GM18511 (cell line): ENCODE measurements at regions not wholly inside any gene's neighbourhood (a gene's known extent, or its start where the extent isn't known, plus 50 kb on each side); places are given as distances from the start of the nearest gene placed in this dataset.
A peak's percentile ranks its signal among the peaks of the same experiment; 100 is the strongest.

Experiments used
- ATAC-seq: cut with Tn5 transposase; IDR thresholded peaks from one replicate; pipeline ENCODE4 v1.9.1; 2021; ENCODE audit warnings: mild to moderate bottlenecking, moderate library complexity; ENCODE audit not compliant: unreplicated experiment

DNA sequence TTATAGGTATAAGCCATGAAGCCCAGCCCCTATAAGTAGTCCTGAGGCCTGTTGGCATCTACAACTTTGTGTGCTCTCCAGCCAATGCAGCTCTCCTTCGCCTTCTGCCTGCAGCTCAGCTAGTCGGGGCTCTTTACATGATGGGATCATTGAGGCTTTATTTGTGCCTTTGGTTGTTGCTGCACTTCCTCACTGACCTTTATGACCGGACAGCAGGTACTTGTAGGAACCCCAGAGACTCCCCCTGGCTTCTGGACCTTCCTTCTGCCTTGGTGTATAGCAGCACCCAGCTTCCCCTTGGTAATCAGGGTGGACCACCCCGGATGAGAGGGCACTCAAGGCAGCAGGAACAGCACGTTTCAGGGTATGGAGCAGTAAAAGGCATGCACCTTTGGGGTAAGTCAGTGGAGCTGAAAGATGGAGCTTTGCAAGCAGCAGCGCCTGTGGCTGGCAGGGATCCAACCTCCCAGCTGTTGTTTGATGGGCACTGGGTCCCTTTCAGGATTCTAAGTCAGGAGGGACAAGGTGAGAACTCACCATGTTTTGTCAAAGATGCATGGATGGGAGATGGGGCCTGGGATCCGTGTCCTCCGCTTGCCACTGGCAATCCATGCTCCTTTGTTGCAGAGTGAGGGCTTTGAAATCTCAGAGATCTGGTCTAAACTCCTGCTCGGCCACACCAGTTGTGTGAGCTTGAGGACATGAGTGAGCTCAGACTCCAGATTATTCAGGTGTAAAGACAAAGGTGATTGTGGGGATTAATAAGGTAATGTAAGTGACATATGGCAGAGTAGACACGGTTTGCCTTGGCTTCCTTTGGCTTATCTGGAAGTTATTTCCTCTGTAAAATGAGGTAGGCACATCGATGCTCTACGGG, 65.1 kb upstream of the KLF13 start:
- ATAC-seq, result no peak

DNA sequence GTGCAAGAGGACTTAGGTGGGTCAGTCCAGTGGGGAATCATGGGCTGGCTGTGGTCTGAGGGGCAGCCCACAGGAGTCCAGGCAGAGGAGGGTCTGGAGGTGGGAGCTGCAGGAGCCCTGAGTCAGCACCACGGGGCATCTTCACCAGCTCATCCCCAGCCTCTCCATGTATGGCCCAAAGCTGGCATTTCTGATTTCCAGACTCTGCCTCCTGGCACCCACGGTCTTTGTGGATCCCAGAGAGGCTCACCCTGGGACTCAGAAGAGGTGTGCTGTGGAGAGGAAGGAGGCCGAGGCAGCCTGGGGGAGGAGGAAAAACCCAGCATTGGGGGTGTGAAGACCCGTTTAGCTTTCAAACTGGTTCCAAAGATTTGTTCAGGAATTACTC, 64.5 kb upstream of the KLF13 start:
- ATAC-seq, result no peak

DNA sequence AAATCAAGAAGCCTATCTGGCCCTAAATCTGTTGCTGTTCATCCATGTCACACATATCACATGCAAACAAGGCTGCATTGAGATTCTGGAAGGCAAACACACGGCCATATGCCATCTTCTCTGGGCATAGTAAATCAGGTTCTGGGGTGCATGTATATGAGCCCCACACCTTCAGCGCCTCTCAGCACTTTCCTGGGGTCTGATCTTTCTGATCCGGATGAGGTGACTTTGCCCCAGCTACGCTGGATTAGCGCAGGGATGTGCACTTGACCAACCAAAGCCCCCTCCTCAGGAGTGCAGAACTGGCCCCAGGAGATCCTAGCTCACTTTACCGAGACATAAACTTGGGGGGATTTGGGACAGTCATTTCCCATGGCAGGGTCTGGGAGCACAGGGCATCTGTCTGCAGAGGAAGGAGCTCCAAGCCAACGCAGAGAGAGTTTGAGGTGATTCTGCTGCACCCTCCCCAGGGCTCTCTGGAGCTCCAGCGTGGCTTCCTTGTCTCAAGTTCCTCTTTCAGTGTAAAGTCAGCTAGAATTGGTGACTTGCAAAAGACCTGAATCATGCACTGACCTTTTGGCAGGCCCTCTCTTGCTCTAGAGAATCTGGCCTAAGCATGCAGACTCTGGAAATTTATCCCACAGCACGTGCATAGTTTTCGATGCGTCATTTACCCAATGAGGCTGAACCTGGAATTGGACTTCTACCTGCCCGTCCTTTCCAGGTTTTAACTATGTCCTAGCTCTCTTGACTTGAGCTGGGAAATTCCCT, 63.5 kb upstream of the KLF13 start:
- ATAC-seq, result peak; percentile 37

DNA sequence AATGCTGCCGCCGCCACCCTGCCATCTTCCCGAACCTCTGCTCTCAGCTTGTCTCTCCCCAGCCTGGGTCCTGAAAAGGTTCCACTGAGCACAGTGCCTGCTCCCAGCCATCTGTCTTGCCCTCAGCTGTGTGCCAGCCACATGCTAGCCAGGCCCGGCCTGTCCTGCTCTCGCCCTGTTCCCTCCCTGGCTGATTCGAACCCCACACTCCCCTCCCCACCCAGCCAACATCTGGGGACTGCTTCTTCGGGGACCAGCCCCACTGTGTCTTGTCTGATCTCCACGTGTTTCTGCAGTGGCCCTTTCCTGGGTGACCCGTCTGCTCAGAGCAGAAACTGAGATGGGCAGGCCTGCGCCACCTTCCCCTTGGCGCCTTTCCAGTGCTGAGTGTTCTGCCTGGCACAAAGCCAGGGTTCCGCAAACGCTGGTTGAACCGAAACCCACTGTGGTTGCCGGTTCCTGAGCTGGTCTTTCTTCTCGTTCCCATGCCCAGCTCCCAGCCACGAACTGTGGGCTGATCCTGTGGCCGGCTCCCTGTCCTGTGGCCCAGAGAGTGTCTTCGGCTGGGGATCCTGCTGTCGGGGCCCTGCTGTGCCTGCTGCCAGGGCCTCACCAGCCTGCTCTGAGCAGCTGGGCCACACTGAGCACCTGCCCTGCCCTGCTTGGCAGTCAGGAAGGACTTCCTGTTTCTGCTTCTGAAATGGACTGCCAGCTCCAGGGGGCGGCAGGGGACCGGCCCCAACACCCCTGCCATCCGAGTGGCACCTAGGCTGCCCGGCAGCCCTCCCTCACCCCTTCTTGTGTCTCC, 62.7 kb upstream of the KLF13 start:
- peak; percentile 32 for ATAC-seq

DNA sequence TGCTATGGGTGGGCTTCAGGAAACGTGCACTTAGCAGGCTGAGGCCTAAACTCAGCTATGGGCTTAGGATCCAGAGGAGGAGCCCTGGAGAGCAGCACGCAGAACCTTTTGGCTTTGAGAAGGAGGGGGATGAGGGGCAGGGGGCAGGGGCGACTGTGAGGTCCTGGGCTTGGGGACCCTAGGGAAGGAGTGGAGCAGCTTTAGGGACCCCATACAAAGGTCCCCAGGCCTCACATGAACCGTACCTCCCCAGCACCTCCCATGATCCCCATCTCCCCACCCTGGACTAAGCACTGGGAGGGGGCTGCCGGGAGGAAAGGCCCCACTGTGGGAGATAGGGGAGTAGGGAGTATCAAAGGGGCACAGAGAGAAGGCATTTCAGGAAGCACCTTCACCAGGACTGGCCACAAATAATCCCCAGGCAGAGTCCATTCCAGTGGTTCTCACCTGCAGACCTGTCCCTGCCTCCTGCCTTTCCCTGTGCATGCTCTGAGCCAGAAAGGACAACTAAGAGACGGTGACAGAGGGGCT, 62.0 kb upstream of the KLF13 start:
- ATAC-seq, result no peak

DNA sequence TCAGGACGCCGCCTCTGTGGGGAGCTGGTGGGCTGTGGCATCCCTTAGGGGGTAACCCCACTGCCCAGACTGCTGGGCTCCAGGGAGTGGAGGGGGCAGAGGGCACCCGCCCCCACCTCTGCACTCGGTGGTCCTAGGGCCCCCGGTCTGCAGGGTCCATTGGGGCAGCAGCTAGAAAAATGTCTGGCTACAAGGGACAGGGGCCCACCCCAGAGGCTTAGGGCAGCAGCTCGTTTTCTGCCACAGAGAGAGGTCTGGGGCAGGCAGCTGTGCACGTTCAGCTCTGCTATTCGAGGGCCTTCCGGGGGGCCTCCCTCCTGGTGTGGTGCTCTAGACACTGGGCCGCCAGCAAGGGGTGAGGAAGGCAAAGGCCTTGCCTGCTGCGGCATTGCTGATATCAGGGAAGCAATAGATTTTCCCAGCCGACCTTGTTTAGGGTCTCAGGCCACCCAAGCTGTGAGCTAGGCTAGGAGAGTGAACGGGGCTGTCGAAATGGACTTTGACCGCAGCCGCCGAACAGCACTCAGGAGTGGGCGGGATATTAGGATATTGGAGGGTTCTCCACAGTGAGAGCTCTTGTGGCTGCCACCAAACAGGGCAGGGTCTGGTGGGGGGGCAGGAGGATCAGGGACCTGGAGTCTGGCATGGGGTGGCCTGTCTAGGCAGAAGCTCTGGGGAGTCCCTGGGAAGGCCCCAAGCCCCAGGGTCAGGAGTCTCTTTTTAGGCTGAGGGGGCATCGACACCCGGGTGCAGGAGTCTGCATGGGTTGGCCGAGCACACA, 61.4 kb upstream of the KLF13 start:
- no peak for ATAC-seq

DNA sequence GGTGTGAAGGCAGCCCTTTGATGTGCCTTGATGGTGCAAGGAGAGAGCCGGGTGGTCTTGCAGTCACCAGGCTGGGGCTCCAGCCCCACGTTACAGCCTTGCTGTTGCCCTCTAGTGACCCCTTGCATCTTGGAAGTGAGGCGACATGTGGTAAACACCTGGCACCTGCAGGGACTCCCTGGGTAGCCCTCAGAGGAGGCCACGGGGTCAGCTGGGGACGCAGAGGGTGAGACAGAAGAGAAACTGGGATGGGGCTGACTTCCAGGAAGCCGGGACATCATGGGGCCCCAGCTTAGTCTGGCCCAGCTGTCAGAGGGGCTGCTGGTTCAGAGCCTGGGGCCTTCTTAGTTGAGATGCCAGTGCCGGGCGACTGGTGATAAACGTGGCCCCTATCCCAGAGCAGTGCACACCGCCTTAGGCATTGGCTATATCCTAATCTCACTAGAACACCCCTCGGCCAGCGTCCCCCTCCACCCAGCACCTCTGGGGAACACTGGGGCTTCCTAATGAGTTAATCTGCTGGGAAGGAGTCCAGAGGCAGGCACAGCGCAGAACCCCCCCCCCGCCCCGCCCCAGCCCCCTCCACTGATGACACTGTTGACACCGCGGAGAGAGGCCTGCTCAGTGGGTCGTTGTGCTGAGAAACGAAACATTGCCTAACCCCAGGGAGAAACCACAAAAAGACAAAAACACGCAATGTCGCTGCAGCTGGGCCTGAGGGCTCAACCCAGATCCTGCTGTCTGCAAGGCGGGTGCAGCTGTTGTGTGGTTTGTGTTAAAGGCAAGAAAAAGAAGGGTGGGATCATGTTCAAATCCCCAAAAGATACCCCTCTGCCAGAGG, 60.5 kb upstream of the KLF13 start:
- peak; percentile 73 for ATAC-seq

DNA sequence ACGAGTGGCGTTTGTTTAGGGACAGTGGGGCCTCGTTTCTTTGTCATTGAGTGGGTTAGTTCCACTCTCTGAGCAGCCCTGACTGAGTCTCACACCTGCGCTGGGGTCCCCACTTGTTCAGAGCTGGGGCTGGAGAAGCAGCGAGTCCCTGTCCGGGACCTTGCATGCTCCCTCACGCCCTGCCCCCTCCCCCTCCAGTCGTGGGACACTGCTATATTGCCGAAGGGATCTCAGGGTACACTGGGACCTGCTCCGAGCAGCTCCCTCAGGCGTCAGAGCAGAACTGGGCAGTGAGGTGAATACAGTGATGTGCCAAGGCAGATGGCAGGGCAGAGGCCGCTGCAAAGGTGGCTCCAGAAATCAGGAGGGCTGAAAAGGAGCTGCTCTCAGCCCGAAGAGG, 59.9 kb upstream of the KLF13 start:
- peak; percentile 28 for ATAC-seq

DNA sequence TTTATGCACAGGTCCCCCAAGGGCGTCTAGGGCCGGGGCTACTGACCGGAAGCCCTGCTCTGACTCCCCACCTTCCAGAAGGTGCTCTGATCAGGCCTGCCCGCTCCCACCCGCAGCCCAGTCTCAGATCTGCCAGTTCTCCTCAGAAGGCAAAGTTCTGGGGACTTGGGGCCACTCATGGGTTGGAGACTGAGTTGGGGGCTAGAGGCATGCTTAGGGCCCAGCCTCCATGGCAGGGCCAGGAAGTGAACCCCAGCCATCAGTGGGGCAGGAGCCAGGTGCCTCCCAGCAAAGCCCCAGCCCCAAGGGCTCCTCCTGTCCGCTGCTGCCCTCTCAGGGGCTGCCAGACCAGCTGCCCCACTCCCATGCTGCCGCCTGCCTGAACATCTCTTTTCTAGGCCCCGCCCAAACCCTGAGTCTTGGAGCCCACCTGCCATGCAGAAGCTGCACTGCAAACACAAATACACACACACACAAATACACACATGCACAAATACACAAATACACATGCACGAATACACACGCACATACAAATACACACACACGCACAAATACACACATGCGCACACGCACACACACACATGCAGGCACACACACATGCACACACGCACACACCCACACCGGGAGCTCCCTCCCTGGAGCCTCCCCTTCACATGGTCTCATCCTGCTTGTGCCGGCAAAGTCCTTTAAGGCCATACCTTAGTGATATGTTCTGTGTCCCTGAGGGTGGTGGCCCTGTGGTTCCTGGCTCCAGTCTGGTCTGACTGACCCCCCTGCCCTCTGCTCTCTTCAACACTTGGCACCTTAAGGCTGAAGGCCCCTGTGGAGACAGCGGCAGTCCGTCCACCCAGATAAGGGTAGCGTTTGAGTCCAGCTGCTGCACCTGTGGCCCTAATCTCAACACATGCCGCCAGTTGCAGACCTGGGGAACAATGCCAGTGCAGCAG, 59.2 kb upstream of the KLF13 start:
- ATAC-seq, result no peak

DNA sequence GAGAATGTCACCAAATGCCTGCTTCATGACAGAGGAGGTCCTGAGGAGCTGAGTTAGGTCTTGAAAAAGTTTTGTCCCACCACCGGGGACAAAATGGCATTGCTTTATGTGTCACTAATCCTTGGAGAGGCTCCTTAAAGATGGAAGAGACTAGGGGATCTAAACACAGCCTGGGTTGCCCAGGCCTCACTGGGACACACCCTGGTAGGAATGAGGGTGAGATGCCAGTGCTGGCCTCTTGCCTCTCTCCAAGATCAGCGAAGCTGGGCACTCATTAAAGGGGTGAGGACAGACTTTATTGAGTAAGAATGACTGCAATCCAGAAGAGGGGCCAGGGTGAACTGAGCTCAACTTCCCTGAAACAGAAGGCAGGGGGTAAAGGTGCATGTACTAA, 58.5 kb upstream of the KLF13 start:
- ATAC-seq, result no peak

DNA sequence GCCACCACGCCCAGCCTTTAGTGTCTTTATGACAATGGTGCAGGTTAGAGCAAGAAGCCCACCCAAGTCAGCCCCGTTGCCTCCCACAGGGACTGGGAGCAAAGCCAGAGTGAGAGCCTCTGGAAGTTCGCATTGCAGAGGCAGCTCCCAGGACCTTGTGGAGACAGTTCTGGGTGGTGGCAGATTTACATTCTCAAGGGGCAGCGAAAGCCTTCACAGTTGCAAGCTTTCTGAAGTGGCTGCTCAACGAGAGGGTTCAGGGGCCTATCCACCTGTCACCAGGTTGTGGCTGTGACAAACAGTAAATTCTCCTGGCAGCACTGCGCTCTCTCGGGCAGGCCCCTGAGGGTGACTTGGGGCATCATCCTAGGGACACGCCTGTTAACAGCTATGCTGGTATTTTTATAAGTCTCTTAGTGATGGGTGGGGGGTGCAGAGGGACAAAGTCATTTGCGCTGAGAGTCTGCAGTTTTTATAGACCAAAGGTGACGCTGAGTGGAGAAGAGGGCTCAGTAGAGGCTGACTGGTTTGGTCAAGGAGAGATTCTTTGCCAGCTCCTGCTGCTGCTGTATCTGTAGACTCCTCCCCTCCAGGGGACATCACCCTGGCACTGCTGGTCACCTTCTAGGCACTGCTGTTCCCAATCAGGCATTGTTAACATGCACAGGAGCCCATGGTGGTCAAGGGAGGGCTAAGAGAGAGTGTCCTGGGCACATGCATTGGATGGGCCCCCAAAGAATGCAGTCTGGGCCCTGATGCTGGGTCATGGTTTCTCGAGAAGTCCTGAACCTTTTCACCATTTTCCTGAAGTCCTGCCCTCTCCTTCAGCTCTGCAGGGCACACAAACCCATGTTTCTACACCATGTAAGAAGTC, 57.5 kb upstream of the KLF13 start:
- ATAC-seq, result no peak

DNA sequence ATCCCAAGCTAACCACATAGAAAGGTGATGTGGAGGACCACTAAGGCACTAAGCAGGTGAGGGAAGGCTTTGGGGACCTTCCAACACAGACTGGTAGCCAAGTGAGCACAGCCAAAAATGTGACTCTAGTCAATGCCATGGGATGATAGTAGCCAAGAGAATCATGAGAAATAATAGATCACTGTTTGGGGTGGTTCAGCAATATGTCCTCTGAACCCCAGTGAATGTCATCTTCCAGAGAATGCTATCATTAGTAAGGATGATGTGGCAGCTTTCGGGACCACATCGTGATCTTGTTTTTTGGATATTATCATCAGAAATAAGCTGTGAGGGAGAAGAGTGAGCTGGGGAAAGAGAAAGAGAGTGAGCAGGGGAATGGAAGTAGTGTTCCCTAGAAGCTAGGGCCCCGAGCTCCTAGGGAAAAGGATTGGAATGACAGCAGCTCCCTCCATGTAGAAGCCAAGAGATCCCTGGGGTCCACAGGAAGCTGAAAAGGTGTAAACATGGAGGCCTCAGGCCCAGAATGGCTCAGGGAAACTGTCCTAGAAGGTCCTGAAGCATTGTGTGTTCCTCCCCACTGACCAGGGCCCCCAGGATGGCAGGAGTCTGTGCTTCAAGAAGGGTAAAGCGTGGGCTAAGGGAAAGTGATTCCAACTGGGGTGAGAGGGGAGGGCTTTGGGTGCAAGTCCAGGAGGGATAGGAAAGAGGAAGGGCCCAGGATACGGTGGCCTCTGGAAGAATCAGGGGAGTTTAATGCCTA, 56.6 kb upstream of the KLF13 start:
- ATAC-seq, result no peak

DNA sequence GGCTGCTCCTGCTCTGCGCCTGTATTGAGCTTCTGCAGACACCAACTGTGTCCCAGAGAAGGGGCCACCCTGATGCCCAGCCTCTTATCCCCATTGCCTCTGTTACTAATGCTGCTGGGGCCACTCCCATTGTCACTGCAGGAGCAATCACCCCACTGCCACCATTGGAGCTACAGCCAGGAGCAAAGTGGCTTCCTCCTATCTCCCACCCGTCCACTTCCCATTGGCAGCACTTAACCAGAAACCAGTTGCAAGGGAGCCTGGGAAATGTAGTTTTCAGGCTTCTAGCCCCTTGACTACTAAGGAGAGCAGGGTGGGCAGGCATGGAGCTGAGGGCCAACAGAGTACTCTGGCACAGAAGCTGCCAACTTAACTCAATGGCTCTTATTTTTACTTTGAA, 55.9 kb upstream of the KLF13 start:
- ATAC-seq, result no peak

DNA sequence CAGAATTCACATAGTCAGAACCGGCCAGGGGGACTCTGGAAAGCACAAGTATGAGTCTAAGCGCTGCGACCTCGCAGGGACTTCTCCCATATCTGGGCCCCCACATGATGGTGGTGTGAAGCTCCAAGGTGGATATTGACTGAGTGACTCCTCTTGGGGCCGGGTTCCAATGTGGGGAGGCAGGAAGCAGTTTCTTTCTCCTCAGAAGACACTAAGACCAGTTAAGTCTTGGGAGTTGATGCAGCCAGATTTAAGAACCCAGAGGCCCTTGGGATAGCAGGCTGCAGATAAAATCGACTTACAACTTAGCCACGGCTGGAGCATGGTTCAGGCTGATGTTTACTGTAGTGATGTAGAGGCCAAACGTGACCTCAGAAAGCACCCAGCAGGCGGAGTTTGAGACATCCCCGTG, 55.4 kb upstream of the KLF13 start:
- no peak for ATAC-seq

DNA sequence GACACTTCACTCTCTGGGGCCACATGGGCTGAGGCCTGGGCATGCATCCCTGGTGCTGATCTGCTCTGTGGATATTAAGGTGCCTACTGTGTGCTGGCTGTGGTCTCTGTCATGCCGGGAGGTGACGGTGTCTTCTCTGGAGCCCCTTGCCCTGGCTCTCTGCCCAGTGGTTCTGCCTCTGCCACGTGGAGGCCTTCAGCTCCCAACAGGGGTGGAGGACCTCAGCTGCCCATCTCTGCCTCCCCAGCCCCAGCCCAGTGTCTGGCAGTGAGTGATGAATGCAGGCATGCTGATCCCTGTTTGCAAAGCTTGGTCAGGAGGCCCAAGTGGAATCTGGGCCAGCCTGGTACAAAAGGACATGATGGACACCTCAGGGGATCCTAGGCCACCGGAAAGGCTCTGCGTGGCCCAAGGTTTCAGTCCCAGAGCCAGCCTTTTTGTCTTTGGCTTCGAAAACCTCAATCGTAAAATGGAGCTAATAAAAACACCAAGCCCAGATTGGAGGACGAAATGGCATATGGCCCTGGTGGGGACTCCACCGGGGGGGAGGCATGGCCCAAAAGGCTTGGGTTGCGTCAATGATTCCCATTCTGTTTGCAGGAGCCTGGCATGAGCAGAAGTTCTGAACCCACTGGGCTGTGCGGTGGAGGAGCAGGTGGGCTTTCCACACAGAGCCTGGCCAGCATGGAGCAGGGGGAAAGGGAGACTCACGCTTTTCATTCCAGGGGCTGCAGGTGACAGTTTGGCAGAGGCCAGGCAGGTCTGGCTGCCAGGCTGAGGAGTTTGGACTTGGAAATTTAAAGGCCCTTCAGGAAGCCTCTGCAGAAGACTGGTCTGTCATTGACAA, 54.7 kb upstream of the KLF13 start:
- ATAC-seq, result no peak
